A549 (cell line): ENCODE measurements at regions not wholly inside any gene's neighbourhood (a gene's known extent, or its start where the extent isn't known, plus 50 kb on each side); places are given as distances from the start of the nearest gene placed in this dataset.
"Not testable (repeated sequence)": the region's sequence is repeated elsewhere in the genome, so short reads cannot be mapped to it uniquely, and the experiment has no call there.

ENCODE experiments used
- ATAC-seq, 2 experiments: fragments of 200-7000 bp in 1 of 2; fragments of >200 bp in 1 of 2; cut with Nextera tagmentation in 1 of 2; cut with Tn5 transposase in 1 of 2; 3 replicates each; pipeline versions ENCODE4 v1.8.0 to v1.9.1; 2018 to 2020; ENCODE audit warnings: mild to moderate bottlenecking in 1 of 2, moderate library complexity in 1 of 2
- CTCF ChIA-PET: fragments of 300-600 bp; sonication (Branson Sonifier 250); formaldehyde crosslinking; extraction: SDS; loops from one replicate; lab custom pipeline; 2021; ENCODE audit warnings: antibody characterized with exemption, inconsistent platforms; lab: Yijun Ruan, JAX
- POLR2A ChIA-PET: fragments of 350-600 bp; formaldehyde crosslinking; extraction: SDS; loops from one replicate; lab custom pipeline; 2021; ENCODE audit warnings: antibody characterized with exemption, inconsistent platforms; lab: Yijun Ruan, JAX
- DNase-seq, 2 experiments: peaks; one replicate each; pipeline versions ENCODE4 v3.0.0 to v3.0.0-alpha.2; 2011 to 2016; ENCODE audit warnings: low read depth in 1 of 2, low spot score in 1 of 2
- FAIRE-seq: peaks from 2 replicates; lab custom pipeline; 2011; peaks lifted over from hg19 to GRCh38; lab: Jason Lieb, UNC
- H3K27ac ChIP-seq, 2 experiments: fragments of >200 bp; sonication (Bioruptor Twin); formaldehyde crosslinking; 3 replicates each; pipeline ENCODE4 v1.5.1; 2016 to 2017
- H3K4me1 ChIP-seq: fragments of >200 bp; sonication (Bioruptor Twin); formaldehyde crosslinking; 3 replicates; pipeline ENCODE4 v1.6.1; 2016
- H3K4me2 ChIP-seq: fragments of >200 bp; sonication (Bioruptor Twin); formaldehyde crosslinking; 3 replicates; pipeline ENCODE4 v1.6.1; 2016
- H3K4me3 ChIP-seq: fragments of >200 bp; sonication (Bioruptor Twin); formaldehyde crosslinking; 3 replicates; pipeline ENCODE4 v1.5.1; 2016
- H3K9me3 ChIP-seq: fragments of >200 bp; sonication (Bioruptor Twin); formaldehyde crosslinking; 3 replicates; pipeline ENCODE4 v1.6.1; 2016
- WGBS: methylation state at CpG from one replicate; pipeline ENCODE4 v1.1.6; 2017; ENCODE audit errors: missing lambda C conversion rate; 5-methylcytosine and 5-hydroxymethylcytosine counted together

- POLR2A ChIA-PET, ATAC-seq: not testable (repeated sequence)
These were observed 203.2 kb downstream of the NPIPB11 start for GRCh38 chr16:29203046-29203932.

GRCh38 chr16:29202642-29203041, 203.9 kb downstream of the NPIPB11 start:
- DNase-seq, H3K27ac ChIP-seq, H3K9me3 ChIP-seq, POLR2A ChIA-PET, ATAC-seq, H3K4me1 ChIP-seq, CTCF ChIA-PET, H3K4me2 ChIP-seq, H3K4me3 ChIP-seq, FAIRE-seq: not testable (repeated sequence)
- WGBS = 71% methylated on average over 10 of the region's 10 CpGs

More at GRCh38 chr16:29203046-29203932, 203.2 kb downstream of the NPIPB11 start:
- H3K4me1 ChIP-seq, CTCF ChIA-PET, H3K9me3 ChIP-seq, FAIRE-seq, H3K4me3 ChIP-seq, H3K4me2 ChIP-seq, H3K27ac ChIP-seq, DNase-seq: not testable (repeated sequence)
- WGBS = 82% methylated on average over 26 of the region's 30 CpGs

DNA sequence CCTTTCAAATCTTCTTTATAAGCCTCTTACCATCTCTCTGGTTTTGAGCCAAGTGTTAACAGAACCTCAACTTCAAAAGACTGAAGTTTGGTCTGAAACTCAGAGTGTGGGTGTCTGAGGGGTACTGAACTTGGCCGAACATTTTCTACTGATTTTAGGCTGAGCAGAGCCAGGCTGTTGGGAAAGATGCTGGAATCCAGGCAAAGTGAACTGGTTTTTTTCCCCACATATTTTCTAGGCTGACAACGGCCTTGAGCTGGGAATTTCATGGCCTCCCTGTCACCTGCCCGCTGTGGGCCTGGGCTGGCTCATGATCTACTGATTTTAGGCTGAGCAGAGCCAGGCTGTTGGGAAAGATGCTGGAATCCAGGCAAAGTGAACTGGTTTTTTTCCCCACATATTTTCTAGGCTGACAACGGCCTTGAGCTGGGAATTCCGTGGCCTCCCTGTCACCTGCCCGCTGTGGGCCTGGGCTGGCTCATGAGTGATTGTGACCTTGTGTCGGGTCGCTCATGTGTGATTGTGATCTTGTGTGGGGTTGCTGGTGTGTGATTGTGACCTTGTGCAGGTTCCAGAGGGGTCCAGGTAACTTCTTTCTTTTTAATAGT, 204.4 kb downstream of the NPIPB11 start:
- H3K4me1 ChIP-seq, H3K9me3 ChIP-seq, H3K4me3 ChIP-seq, DNase-seq, FAIRE-seq, H3K4me2 ChIP-seq, ATAC-seq, CTCF ChIA-PET, H3K27ac ChIP-seq, POLR2A ChIA-PET: not testable (repeated sequence)
- 61% methylated on average over 8 of the region's 8 CpGs for WGBS

GRCh38 chr16:29201296-29202024, 205.1 kb downstream of the NPIPB11 start:
- WGBS = 89% methylated on average over 22 of the region's 25 CpGs
- DNase-seq, H3K4me3 ChIP-seq, ATAC-seq, H3K9me3 ChIP-seq, FAIRE-seq, H3K4me1 ChIP-seq, POLR2A ChIA-PET, CTCF ChIA-PET, H3K4me2 ChIP-seq, H3K27ac ChIP-seq: not testable (repeated sequence)

DNA sequence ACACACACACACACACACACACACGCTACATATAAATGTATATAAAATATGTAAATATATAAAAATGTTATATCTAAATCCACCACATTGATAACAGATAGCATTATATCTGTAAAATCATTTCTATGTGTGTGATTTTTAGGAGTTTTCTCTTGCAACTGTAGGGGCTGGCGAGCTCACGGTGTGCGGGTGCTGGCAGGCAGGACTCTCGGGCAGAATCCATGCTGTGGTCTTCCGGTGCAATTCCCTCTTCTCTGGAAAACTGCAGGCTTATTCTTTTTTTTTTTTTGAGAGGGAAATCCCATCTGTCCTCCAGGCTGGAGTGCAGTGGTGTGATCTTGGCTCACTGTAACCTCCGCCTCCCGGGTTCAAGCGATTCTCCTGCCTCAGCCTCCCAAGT, 205.8 kb downstream of the NPIPB11 start:
- DNase-seq, CTCF ChIA-PET, ATAC-seq, POLR2A ChIA-PET, H3K4me3 ChIP-seq, FAIRE-seq, H3K4me1 ChIP-seq, H3K9me3 ChIP-seq: not testable (repeated sequence)
- Histone ChIP-seq H3K27ac (0 out of 6 replicates have a peak overlapping the region, but pooled peaks of 1 of the 2 experiments have one; percentile 47), H3K4me2 (peak overlapping the region; percentile 51; the same call in 2 of the 3 replicates)
- WGBS = 96% methylated on average over 9 of the region's 9 CpGs

DNA sequence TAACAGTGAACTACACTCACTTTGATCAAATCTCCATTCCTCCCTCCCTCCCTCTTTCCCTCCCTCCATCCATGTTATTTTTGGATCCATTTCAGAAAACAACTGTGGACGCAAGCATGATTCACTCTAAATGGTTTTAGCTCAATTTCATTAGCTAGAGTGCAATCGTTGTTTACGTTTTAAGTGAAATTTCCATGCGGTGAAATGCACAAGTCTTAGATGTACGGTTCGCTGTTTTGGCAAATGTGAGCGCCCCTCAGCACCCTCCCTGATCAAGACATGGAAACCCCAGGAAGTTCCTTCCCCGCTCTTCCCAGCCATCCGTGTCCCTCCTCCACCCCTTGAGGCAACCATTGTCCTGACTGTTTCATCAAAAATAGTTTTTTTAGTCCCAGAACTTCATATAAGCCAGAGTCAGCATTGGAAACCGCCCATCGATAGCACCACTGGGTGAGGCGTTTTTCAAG, 206.3 kb downstream of the NPIPB11 start:
- CTCF ChIA-PET, H3K4me3 ChIP-seq, H3K4me1 ChIP-seq, DNase-seq, H3K9me3 ChIP-seq, POLR2A ChIA-PET: not testable (repeated sequence)
- WGBS = 43% methylated on average over 12 of the region's 12 CpGs
- peak; percentile 96 for FAIRE-seq
- H3K4me2 ChIP-seq = peak overlapping the region; percentile 51
- peak in 1 of 2 experiments; percentile 38; a peak in 2 of 6 replicates for ATAC-seq
- peak overlapping the region in 1 of 2 experiments; percentile 47; a peak in 2 of 6 replicates for H3K27ac ChIP-seq

GRCh38 chr16:29199626-29200025, 206.9 kb downstream of the NPIPB11 start:
- Histone ChIP-seq H3K27ac (peak overlapping the region in 1 of 2 experiments; percentile 48; a peak in 2 of 6 replicates), H3K4me2 (0 out of 3 replicates have a peak overlapping the region, but pooled peaks have one; percentile 51)
- H3K9me3 ChIP-seq, CTCF ChIA-PET, DNase-seq, H3K4me1 ChIP-seq, ATAC-seq, POLR2A ChIA-PET, H3K4me3 ChIP-seq, FAIRE-seq: not testable (repeated sequence)
- 85% methylated on average over 13 of the region's 15 CpGs for WGBS
